ENCODE measurements at regions not wholly inside any gene's neighbourhood (a gene's known extent, or its start where the extent isn't known, plus 50 kb on each side); places are given as distances from the start of the nearest gene placed in this dataset.

DNA sequence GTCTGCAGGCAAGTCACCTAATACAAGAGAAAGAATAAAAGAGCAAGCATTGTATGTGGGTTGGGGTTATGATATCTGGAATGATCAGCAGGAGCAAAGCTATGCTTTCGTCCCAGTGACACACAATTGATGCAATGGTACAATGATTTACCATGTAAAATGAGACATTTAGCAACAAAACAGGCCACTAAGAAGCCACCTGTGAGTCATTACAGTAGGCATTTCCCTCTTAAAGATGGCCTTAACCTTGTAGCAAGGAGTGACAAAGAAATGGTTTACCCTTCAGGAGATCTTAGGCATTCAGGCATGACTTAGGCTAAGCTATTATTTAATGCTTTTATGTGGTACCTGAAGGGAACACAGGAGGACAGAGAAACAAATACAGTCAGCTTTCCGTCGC is 373.3 kb upstream of the RBMS3 start:
- DNase-seq = no peak

DNA sequence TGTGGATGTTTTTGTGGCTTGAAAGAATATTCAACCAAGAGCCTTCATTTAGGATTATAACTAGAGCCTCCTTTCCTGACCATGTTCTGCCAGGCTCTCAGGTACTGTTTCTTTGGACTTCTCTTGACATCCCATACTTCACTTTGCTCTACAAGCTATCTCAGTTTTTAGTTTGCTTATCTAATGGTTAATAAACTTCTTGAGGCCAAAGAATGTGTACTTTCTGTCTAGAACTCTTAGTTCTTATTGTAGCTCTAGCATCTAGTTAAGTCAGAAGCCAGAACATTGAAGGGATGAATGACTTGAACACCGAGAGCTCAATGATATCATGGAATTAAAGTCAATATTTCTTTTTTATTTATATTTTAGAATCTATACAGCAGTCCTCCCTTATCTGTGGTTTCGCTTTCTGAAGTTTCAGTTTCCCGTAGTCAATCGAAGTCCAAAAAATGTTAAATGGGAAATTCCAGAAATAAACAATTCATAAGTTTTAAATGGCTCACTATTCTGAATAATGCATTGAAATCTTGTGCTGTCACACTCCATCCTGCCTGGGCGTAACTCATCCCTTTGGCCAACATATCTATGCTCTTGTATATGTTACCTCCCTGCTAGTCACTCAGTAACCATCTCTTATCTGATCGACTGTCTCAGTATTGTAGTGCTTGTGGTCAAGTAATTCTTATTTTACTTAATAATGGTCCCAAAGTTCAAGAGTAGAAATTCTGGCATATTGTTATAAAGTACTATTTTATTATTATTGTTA is 368.6 kb upstream of the RBMS3 start:
- DNase-seq = no peak

DNA sequence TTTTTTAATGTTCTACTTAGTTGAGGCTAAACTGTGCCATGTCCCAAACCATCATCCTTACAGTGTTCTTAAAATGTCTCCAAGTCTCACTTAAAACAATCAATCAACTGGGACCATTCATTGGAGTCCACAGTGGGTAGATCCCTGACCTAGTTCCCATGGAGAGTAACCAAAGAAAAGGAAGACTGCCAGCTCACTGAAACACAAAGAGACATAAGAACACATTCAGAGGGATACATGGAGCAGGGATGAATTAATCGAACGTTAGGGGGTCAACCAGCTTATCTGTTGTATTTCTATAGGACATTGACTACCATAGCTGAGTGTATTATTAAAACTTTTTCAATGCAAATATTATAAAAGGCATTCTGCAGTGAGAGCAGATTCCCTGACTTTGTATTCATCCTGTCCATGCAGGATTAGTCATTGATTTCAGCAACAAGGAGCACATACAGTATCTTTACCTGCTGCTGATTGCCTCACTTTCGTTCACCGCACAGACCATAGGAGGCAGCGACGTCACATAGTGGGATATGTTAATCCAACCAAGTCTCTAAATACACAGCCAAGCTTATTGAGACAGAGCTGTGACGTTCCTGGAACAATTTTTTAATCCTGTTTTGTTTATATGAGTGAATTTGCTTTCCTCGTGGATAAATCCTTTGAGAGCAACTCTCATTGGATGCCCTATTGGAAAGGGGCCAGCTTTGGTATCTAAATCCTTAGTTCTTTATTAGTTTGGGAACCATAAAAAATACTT is 364.9 kb upstream of the RBMS3 start:
- DNase-seq = no peak

DNA sequence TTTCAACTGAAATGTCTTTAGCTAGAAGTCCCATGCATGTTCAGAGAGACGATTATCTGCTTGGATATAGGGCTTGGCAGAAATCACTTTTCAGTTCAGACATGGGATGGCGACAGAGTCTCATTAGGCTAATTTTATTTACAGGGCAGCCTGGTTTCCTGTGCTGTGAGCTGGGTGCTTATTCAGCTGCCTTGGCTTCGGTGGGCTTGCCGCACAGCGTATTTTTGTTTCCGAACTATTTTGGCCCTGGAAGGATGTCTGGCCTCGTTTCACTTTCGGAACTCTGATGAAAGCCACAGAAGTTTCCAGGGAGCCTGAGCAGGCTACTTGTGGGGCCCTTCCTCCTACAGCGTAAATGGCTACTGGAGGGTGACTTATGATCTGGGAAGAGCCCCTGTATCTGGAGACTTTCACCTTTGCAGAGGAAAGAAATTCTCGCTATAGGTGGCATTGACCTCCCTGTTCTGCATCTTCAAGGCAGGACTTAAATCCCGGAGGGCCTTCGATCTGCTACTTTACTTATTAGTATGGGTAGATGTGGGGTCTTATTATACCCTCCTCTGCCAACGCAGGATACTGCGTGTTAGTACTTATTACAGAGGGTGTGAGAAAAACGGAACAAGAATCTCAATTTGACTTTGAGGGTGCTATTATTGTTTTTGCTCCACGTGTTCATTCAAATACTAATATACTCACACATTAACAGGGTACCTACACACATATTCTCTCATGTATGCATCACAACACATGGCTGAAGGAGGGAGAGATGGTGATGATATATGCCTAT is 364.0 kb upstream of the RBMS3 start:
- no peak for DNase-seq

DNA sequence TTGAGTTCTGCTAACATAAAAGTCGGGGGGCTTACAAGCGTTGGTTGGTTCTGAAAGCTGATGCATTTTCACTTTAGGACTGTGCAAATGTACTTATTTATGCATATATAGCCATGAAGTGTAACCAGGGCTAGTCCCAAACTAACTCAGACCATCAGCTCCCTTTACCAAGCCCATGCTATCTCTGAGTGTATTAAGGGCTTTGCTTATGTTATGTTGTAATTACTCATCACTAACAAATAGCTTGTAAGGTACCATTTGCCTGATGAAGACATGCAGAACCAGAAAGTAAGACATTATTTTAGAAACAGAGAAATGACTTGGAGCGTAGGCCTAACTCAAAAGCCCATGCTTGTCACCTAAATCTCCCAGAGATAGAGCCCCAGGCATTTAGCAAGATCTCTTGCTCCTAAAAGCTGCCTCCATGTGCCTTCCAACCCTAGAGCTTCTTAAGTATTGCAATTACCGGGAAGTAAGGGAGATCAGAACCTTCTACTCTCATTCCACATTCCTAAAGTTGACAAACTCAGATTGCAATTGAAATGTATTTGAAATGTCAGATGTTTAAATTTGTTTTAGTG is 362.9 kb upstream of the RBMS3 start:
- DNase-seq = no peak

DNA sequence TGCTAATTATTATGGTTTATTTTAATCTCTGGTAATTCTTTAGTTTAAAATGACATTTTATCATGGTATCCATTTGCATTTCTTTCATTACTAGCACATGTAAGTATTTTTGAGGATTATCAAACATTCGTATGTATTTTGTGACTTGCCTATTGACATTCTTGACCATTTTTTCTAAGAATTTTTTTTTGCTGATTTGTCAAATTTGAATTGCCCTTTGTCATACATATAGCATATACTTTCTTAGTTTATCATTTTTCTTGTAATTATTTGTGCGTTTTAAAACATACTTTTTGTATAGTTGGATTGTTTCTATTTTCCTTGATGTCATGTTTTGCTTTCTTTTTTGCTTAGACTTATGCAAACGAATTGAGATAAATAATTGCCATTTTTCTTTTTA is 358.5 kb upstream of the RBMS3 start:
- no peak for DNase-seq

DNA sequence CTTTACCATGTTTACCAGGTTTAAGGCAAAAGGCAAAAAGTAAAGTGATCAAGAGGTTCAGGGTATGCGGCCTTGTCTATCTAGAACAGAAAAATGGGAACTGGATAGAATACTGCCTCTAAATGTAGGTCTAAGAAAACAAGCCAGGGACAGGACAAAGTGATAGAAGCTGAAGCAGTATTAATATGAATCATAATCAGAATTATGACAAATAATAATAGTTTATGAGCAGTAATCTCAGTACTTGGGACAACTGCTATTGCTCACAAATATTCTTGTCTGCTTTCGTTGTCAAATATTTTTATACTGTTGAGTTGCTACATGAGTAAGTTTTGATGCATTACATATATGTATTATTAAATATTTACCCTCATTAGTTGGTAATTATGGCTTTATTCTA is 356.9 kb upstream of the RBMS3 start:
- DNase-seq = no peak

DNA sequence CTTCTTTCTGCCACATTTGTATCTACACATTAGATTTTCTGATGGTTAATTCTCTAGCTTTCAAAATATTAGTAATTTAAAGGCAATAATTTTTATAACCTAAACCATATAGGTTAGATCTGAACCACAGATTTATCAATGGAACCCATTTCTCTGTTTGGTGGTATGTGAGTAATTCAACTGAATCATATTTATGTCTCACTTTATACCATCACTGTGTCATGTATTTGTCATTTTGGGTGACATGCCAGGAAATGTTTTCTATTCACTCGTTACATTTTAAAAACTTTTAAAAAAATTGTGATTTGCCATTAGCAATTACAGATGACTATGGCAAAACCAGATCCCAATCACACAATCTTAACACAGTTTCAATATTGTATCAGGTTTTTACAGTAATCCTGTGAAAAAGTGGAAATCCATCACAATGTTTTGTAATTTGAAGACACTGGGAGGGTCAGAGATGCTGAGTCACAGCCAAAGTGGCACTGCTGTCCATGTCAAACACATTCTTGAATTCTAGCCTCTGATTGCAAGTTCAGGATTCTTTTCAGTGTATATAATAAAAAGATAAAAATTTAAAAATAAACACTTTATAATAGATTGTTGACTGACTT is 356.0 kb upstream of the RBMS3 start:
- DNase-seq = no peak

DNA sequence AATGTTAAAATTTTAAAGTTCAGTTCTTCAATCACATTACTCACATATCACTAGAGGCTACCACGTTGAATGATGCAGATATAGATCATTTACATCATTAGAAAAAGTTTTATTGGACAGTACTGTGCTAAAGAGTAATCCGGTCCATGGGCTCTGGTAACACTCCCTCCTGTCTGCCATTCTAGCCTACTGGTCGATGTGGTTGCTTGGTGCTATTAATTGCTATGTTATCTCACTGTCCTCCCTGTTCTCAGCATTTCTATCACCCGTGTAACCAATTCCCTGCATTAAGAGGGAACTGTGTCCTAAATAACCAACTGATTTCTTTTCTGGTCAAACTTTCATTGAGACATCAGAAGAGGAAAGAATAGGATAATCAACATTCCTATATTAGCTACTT is 347.5 kb upstream of the RBMS3 start:
- no peak for DNase-seq

DNA sequence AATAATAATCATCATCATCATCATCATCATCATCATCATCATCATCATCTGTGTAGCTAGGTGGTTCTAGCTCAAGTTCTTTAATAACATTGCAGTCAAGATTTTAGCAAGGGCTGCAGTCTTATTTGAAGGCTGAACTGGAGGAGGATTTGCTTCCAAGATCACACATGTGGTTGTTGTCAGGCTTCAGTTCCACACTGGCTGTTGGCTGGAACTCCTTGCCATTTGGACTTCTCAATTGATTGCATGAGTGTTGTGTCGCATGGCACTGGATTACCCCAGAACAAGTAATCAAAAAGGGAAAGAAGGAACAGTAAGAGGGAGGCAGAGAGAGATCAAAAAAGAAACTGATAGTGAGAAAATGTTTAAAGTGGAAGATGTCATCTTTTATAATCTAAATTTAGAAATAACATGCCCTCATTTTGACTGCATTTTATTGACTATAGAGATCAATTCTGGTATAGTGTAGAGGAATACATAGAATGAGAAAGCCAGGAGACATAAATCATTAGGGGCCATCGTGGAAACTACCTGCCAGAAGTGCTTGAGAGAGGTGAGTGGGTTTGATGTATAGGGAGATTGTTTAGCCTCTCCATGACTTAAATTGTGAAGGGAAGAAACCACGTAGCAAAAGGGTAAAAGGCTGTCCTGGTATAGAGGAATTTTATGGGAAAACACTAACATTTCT is 346.6 kb upstream of the RBMS3 start:
- DNase-seq = no peak

DNA sequence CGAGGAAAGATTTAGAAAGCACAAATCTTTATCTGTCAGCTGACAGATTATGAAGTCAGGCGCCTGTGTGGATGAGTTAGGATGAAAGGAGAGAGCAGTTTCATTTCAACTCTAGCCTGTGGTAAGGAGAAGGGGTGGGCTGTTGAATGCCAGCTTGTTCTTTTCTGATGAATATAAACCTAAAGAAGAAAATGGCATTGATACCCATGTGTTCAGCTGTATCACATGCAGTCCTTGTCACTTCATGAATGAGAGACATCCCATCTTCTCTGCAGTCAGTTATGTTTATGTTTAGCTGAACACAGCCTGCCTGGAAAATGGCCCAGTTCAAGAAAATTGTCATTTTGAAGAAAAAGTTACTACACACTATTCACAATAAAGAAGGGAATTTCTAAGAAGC is 345.7 kb upstream of the RBMS3 start:
- no peak for DNase-seq

DNA sequence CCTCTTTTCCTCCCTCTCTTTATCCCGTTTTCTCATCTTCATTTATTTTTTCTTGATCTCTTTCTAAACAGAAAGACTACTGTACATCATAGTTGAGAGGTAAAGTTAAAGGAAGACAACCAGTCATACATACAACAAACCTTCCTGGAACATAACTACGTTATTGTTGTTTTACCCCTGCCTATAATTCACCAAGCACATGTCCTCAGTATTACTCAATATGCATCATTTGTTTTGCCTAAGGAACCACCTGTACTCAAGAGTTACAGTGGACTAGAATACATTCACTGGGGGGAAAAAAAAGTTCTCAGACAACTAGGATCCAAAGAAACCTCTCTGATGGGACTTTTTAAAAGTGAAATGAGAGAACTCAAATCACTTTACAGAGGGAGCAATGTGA is 344.7 kb upstream of the RBMS3 start:
- DNase-seq = no peak

DNA sequence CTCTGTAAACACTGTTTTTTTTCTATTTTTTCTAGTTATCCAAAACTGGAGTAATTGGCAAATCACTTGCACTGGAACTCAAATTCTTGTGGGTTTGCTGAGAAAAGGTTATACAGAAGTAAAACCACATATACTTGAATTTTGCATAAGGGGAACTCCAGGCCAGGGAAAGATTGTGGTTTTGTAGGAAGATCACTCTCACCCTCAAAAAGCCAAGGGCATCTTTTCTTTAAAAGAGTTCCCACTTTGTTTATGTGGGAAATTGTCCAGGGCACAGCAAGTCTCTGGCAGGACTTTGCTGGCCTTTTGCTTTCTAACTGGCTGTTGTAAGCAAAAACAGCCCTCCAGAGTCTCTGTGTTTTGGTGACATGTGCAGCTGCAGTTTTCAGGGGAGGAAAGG is 340.3 kb upstream of the RBMS3 start:
- no peak for DNase-seq

DNA sequence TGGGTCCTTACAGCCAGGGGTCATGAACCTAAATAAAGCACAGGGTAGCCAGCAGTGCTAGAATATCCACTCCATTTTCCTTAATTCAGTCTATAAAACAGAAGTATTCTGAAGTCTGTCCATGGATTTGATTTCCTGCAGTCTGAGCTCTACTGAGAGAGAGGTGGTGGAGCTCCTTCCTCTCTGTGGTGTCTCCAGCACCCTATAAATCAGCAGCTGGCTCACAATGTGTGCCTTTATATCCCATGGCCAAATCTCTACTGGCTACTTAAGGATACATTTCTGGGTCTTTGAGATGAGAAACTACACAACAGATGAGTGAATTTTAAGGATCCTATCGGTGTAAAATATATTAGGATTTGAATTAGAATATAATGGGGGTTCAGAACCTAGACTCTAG is 339.9 kb upstream of the RBMS3 start:
- DNase-seq = no peak

DNA sequence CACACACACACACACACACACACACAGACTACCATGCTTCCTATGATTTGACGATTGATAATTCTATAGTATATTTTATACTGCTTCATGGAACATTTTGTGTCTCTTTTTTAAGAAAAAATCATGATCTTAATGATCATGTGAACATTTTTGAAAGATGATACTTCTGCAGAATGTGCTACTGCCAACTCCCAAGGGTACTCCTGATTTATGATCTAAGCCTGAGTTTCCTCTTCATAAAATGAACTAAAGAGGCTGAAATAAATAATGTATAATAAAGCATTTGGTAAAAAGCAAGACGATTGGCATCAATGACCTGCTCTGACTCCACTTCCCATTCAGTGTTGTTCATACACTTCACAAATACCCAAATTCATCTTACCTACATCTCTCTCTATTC is 333.8 kb upstream of the RBMS3 start:
- no peak for DNase-seq

DNA sequence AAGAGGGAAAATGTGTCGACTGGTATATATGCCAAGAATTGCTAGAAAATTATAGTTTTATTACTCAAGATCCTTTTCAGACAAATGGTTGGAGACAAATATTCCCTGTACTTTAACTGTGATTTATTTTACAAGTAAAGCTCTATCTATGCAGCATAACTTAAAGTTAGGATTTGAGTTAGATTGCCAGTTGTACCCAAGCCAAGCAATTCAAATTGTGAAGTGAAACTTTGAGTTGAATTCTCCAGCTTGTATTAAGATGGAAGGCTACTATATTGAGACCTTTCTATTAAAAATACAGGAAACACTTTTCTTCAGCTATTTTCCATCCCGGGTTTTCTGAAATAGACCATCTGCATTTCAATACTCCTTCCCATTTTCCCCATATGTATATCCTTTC is 333.1 kb upstream of the RBMS3 start:
- no peak for DNase-seq

DNA sequence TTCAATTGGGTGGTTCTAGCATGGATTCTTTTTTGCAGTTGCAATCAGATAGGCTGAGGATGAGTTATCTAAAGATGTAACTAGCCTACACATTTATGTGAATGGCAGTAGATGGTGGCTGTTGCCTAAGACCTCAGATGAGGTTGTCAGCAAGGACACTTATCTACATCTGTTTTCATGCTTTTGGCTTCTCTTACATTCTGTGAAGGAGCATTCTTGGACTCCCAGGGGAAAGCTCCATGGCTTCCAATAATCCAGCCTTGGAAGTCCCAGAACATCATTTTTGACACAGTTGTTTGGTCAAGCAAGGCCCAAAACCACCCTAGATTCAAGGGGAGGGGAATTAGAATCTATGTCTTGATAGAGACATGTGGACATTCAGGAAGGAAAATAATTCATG is 332.2 kb upstream of the RBMS3 start:
- DNase-seq = no peak

DNA sequence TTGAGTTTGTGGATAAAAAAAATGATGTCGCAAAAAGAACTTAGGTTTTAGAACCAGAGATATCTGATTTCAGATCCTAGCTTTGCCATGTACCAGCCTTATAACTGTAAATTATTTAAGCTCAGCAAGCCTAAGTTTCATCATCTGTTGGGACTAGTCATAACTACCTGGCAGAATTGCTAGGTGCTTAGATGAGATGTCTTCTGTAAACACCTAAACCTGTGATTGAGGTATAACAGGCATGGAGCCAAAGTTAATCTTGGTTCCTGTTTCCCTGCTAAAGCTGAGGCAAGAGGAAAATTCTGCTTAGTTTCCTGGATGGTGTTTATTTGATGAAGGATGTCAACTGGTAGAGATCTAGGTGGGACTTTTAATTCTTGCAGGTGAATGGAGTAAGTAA is 331.3 kb upstream of the RBMS3 start:
- DNase-seq = no peak

DNA sequence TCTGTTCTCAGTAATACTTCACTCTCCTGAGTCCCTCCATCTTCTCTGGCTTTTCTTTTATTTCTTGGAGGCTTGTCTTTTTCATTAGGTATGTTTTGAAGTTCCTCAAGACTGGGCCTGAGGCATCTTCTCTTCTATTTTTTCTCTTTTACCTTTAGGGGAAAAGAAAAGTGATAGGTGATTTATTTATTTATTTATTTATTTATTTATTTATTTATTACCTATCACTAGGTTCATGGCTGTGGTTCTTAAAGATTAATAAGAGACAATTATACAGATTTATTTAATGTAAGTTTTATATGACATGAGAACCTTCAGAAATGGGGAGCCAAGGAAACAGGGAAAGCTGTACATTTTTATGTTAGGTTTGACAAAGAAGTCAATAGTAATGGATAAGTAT is 330.3 kb upstream of the RBMS3 start:
- no peak for DNase-seq

DNA sequence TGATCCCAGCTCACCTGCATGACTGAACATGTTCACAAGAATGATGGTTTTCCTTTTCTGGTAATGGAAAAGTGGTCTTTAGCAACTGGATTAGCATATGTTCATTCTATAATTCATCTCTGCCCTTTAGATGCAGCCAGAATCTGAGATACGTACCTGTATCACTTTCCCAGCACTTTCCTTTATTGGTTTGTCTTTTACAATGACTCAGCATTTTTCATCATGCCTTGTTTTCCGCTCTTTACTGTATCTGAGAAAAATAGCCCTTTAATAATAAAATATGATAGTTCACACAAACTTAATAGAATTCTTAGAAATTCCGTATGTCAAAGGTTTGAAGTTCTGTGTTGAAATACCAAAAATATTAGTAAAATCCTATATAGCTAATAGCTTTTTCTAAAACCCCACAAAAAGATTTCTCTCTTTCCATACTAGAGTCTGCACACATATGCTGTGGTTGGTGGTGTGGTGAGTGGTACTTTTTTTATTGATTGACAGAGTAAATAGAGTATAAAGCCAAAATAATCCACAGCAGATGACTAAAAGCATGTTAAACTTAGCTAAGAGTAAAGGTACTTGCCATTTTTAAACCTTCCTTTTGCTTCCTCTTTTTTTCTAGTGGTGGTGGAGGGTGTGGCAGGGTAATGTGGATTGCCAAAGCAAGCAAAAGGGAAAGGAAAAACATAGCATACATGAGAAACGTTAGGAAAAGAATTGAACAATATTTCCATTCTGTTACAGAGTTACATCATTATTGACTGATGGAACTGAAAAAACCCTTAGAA is 328.9 kb upstream of the RBMS3 start:
- DNase-seq = no peak

DNA sequence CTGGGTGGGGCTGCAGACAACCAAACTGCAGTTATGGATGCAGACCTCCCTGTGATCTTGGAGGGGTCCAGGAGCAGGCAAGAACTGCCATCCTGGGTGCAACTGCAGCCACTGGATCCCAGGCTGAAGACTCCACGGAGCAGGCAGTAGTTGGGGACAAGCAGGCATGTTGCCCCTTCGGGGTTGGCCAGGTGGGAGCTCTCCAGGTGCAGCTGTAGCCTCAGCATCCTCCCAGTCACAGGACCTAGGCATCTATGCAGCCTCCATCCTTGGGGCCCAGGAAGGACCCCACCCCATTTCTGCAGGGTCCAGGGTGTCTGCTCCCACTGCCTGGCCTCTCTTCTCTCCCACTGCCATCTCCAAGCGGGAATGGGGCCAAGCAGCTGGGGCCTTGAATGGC is 322.2 kb upstream of the RBMS3 start:
- no peak for DNase-seq

DNA sequence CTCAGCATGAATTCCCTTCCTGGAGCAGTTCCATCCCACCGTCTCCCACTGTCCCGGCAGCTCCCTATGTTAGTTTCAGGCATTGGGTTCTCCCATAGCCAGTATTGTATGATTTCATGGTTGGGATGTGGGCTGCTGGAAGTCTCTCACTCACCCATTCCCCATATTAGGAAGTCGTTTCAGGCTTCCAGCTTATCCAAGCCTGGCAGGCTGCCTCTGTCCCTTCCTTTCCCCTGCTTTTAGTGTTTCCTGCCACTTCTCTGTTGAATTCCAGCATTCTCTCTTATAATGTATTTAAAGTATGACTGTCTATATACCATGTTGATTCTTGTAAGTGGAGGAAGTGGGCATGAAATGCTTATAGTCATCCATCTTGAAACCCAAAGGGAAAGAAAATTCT is 309.7 kb upstream of the RBMS3 start:
- DNase-seq = no peak
